Ovary (tissue), 3 donors: ENCODE measurements at regions not wholly inside any gene's neighbourhood (a gene's known extent, or its start where the extent isn't known, plus 50 kb on each side); places are given as distances from the start of the nearest gene placed in this dataset.
"Not testable (repeated sequence)": the region's sequence is repeated elsewhere in the genome, so short reads cannot be mapped to it uniquely, and the experiment has no call there.

Source experiments
- EP300 ChIP-seq: sonication (generic); formaldehyde crosslinking; IDR thresholded peaks from one replicate; pipeline ENCODE4 v1.6.1; 2017; ENCODE audit warnings: antibody characterized with exemption
- POLR2A ChIP-seq: fragments of 450-650 bp; IDR thresholded peaks from one replicate; pipeline ENCODE4 v1.6.1; 2017; ENCODE audit warnings: antibody characterized with exemption, mild to moderate bottlenecking, moderate library complexity
- TF ChIP-seq, protein P1 (sequence below), 3 donors: fragments of 450-650 bp in 2 of 3; fragments of 200-600 bp in 1 of 3; IDR thresholded peaks; one replicate each; pipeline versions ENCODE4 v1.5.1 to v1.8.0; 2016 to 2022; ENCODE audit warnings: antibody characterized with exemption in 3 of 3, mild to moderate bottlenecking in 1 of 3
- donor health status: DM: no; HTN: no; CAD: no.

DNA sequence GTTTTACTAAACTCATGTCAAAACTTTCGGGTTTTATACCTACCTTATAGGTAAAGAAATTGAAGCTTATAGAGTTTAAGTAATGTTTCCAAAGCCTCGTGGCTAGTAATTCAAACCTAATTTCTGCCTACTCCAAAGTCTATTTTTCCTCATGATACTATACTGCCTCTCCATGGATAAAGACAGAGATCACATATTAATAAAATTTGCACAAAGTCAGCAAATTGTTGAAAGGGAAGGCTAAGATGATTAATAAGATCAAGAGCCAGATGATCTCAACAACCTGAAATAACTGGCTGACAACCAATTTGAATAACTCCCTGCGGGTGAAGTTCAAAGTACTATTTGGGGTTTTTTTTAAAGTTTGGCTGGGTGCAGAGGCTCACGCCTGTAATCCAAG lies 233.7 kb downstream of the CEP170 start:
- TF ChIP-seq, protein P1, sequence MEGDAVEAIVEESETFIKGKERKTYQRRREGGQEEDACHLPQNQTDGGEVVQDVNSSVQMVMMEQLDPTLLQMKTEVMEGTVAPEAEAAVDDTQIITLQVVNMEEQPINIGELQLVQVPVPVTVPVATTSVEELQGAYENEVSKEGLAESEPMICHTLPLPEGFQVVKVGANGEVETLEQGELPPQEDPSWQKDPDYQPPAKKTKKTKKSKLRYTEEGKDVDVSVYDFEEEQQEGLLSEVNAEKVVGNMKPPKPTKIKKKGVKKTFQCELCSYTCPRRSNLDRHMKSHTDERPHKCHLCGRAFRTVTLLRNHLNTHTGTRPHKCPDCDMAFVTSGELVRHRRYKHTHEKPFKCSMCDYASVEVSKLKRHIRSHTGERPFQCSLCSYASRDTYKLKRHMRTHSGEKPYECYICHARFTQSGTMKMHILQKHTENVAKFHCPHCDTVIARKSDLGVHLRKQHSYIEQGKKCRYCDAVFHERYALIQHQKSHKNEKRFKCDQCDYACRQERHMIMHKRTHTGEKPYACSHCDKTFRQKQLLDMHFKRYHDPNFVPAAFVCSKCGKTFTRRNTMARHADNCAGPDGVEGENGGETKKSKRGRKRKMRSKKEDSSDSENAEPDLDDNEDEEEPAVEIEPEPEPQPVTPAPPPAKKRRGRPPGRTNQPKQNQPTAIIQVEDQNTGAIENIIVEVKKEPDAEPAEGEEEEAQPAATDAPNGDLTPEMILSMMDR (IDR thresholded peaks at IDR 0.05) = not testable (repeated sequence)
- not testable (repeated sequence) for TF ChIP-seq EP300, POLR2A
